ES-I3 (cell line): ENCODE measurements at regions not wholly inside any gene's neighbourhood (a gene's known extent, or its start where the extent isn't known, plus 50 kb on each side); places are given as distances from the start of the nearest gene placed in this dataset.
"Not testable (repeated sequence)": the region's sequence is repeated elsewhere in the genome, so short reads cannot be mapped to it uniquely, and the experiment has no call there.

ENCODE experiments used
- H3K36me3 ChIP-seq: 2 replicates; pipeline ENCODE4 v1.6.1; 2013; ENCODE audit warnings: mild to moderate bottlenecking, low read length, control low read depth, moderate library complexity; ENCODE audit not compliant: insufficient read depth
- H3K4me1 ChIP-seq: 2 replicates; pipeline ENCODE4 v1.6.1; 2013; ENCODE audit warnings: mild to moderate bottlenecking, control low read depth, low read length; ENCODE audit not compliant: insufficient read depth
- H3K9ac ChIP-seq: 2 replicates; pipeline ENCODE4 v1.6.1; 2013; ENCODE audit warnings: low read depth, mild to moderate bottlenecking, low read length, moderate library complexity
- H3K9me3 ChIP-seq: 2 replicates; pipeline ENCODE4 v1.6.1; 2013; ENCODE audit warnings: mild to moderate bottlenecking, low read length, moderate library complexity; ENCODE audit not compliant: control insufficient read depth, insufficient read depth

DNA sequence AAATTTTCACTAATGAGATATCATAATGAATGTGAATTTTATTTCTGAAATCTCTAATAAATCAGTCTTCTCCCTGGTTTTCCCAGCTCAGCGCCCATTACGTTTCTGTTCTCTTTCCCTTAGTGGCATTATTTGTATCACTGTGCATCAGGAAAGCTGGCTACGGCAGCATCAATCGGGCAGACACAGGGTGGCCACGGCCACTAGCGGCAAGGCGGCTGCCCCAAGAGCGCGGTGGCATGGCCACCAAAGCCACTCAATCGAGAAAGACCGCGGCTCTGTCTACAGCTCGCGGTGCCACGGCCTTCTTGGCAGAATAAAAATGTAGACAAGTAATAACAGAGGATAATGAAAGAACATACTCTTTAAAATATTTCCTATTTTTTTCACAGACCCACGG is 168.0 kb downstream of the RPIA start:
- no peaks in the 10 kb centered on the region for H3K36me3 ChIP-seq
- H3K9me3 ChIP-seq, result no peaks in the 10 kb centered on the region
- H3K4me1 ChIP-seq, result peaks cover 16% of the 10 kb centered on the region; the same call in 1 of the 2 replicates
- H3K9ac ChIP-seq, result no peak overlapping the region

DNA sequence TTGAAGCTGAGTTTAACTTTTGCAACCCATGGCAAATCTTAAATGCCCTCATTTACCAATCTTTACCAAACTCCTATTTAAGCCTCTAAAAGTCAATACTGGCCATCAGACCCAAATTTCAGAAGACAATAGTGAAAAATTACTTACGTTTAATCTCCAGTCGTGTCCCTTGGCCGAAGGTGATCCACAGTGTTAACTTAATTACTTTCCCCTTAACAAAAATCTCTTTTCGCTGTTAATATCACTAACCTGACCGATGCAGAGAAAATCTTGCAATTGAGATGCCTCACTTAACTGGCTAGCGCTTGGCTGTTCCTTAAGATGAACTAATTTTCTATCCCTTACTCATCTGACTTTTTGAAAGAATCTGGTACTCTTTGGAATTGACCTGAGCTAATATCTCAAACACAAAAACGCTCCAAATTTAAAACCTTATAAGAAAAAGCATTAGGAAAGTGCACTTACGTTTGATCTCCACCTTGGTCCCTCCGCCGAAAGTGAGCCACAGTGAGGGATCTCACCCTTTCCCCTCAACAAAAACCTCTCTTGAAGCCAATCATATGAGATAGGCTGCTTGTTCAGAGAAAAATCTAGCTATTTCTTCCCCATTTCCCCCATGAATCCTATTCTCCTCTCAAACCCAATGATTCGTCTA is 169.1 kb downstream of the RPIA start:
- no peaks in the 10 kb centered on the region for H3K36me3 ChIP-seq

GRCh38 chr2:88865801-88866371 is 174.4 kb downstream of the RPIA start:
- no peaks in the 10 kb centered on the region for H3K9me3 ChIP-seq
- no peaks in the 10 kb centered on the region for H3K36me3 ChIP-seq
- H3K9ac ChIP-seq, result no peak overlapping the region
- H3K4me1 ChIP-seq, result no peaks in the 10 kb centered on the region

More for the DNA sequence above, 169.1 kb downstream of the RPIA start:
- Histone ChIP-seq H3K9ac (no peak overlapping the region), H3K9me3 (no peaks in the 10 kb centered on the region), H3K4me1 (peaks cover 16% of the 10 kb centered on the region; the same call in 1 of the 2 replicates)

DNA sequence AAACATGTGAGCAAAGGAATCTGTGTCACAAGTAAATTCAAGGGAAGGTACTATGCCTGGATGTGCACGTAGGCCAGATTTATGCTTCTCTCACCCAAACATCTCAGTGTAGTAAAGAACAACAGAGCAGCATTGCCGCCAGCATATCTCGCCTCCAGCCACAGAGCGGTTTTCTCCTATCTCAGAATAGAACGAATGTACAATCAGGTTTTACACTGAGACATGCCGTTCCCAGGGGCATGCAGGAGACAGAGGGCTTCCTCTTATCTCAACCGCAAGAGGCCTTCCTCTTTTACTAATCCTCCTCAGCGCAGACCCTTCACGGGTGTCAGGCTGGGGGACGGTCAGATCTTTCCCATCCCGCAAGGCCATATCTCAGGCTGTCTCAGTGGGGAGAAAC is 175.3 kb downstream of the RPIA start:
- Histone ChIP-seq H3K9me3 (no peaks in the 10 kb centered on the region), H3K9ac (no peak overlapping the region), H3K4me1 (no peaks in the 10 kb centered on the region), H3K36me3 (no peaks in the 10 kb centered on the region)

DNA sequence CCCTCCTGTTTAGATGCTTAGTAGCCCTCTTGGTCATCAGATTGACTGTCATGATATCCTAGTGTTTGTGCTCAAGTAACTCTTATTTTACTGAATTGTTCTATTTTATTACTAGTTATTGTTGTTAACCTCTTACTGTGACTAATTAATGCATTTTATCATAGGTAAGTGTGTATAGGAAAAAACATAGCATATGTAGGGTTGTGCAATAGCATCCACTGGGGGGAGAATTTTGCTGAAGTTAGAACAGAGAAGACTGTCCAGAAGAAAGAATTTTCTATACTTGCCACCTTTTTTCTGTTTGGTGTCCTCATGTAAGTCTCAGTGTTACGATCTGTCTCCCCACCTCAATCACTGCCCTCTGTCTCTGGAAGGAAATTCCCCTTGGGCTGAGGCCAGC is 177.4 kb downstream of the RPIA start:
- Histone ChIP-seq H3K4me1 (no peaks in the 10 kb centered on the region), H3K9ac (no peak overlapping the region), H3K36me3 (no peaks in the 10 kb centered on the region), H3K9me3 (no peaks in the 10 kb centered on the region)

DNA sequence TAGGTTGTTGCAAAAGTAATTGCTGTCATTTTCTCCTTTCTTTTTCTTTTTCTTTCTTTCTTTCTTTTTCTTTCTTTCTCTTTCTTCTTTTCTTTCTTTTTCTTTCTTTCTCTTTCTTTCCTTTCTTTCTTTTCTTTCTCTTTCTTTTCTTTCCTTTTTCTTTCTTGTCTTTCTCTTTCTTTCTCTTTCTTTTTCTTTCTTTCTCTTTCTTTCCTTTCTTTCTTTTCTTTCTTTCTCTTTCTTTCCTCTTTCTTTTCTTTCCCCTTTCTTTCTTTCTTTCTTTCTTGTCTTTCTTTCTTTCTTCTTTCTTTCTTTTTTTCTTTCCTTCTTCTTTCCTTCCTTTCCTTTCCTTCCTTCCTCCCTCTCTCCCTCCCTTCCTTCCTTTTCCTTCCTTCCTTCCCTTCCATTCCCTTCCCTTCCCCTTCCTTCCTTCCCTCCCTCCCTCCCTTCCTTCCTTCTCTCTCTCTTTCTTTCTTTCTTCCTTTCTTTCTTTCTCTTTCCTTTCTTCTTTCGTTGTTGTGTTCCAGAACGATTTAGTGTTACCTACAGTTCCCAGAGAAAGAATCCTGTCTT is 178.9 kb downstream of the RPIA start:
- no peaks in the 10 kb centered on the region for H3K4me1 ChIP-seq
- H3K9me3 ChIP-seq, result no peaks in the 10 kb centered on the region
- H3K9ac ChIP-seq, result no peak overlapping the region
- H3K36me3 ChIP-seq, result no peaks in the 10 kb centered on the region

DNA sequence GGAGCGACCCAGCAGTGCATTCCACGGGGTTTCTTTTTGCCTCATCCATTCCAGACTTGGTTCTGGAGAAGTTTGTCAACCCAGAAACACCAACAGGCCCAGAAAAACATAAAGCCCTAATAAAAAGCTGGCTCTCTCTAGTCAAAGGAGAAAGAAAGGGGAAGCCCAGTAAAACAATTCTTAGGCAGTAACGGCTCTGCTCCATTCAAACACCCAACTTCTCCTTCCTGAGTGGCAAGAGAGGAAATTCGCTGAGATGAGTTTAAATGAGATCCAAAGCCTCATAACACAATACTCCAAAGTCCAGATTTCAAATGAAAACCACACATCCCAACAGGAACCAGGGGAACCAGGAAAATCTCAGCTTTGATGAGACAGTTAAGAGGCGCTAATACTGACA is 179.9 kb downstream of the RPIA start:
- Histone ChIP-seq H3K9ac (no peak overlapping the region), H3K36me3 (no peaks in the 10 kb centered on the region), H3K4me1 (no peaks in the 10 kb centered on the region), H3K9me3 (no peaks in the 10 kb centered on the region)

- Histone ChIP-seq H3K9ac (no peak overlapping the region), H3K9me3 (no peaks in the 10 kb centered on the region), H3K36me3 (no peaks in the 10 kb centered on the region), H3K4me1 (no peaks in the 10 kb centered on the region)
Observed at GRCh38 chr2:88873620-88874019, 182.1 kb downstream of the RPIA start.

DNA sequence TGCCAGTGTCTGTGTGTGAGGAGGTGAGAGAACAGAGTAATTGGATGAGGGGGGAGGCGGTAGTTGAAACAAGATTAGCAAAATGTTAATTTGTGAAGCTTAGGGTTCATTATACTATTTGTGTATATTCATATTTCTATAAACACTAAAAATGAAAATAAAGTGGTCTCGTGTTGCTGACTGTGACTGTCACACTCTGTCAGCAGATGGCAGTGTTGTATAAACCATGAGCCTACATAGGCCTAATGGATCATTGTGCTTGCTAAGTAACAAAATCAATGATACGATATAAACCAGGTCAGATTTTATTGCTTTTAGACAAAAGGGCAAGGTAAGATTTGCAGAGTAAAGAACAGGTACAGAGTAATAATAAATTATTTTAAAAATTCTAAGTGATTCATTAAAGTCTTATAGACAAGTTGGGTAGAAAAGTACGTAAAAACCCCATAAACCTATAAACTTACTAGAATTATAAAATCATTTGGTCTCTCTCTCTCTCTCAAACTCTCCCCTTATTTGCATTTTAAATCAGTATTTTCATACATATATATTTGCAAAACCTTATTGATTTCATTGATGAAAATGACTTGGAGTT is 182.7 kb downstream of the RPIA start:
- Histone ChIP-seq H3K9ac (no peak overlapping the region), H3K36me3 (no peaks in the 10 kb centered on the region), H3K4me1 (no peaks in the 10 kb centered on the region)

DNA sequence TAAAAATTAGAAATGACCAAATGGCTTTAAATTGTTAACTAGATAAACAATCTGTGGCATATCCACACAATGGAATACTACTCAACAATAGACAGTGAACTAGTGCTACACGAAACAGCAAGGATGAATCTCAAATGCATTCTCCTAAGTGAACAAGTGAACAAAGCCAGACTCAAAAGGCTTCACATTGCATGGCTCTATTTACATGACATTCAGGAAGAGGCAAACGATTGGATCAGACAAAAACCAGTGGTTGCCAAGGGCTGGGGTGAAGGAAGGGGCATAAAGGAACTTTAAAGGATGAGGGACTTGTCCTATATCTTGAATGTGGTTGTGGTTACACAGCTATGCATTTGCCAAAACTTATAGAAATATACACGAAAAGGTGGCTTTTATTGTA is 184.3 kb downstream of the RPIA start:
- H3K36me3 ChIP-seq, result no peaks in the 10 kb centered on the region
- H3K4me1 ChIP-seq, result no peaks in the 10 kb centered on the region
- no peaks in the 10 kb centered on the region for H3K9me3 ChIP-seq
- no peak overlapping the region for H3K9ac ChIP-seq

More for the DNA sequence above, 182.7 kb downstream of the RPIA start:
- H3K9me3 ChIP-seq, result no peaks in the 10 kb centered on the region

GRCh38 chr2:88880441-88880953 is 189.0 kb downstream of the RPIA start:
- Histone ChIP-seq H3K9ac (peak overlapping the region; percentile 22; the same call in 1 of the 2 replicates), H3K36me3 (no peaks in the 10 kb centered on the region), H3K4me1 (no peaks in the 10 kb centered on the region)

GRCh38 chr2:88885275-88885674 is 193.8 kb downstream of the RPIA start:
- H3K9me3 ChIP-seq, result no peaks in the 10 kb centered on the region
- no peaks in the 10 kb centered on the region for H3K36me3 ChIP-seq
- H3K4me1 ChIP-seq, result no peaks in the 10 kb centered on the region
- no peak overlapping the region for H3K9ac ChIP-seq

More at GRCh38 chr2:88880441-88880953, 189.0 kb downstream of the RPIA start:
- no peaks in the 10 kb centered on the region for H3K9me3 ChIP-seq

DNA sequence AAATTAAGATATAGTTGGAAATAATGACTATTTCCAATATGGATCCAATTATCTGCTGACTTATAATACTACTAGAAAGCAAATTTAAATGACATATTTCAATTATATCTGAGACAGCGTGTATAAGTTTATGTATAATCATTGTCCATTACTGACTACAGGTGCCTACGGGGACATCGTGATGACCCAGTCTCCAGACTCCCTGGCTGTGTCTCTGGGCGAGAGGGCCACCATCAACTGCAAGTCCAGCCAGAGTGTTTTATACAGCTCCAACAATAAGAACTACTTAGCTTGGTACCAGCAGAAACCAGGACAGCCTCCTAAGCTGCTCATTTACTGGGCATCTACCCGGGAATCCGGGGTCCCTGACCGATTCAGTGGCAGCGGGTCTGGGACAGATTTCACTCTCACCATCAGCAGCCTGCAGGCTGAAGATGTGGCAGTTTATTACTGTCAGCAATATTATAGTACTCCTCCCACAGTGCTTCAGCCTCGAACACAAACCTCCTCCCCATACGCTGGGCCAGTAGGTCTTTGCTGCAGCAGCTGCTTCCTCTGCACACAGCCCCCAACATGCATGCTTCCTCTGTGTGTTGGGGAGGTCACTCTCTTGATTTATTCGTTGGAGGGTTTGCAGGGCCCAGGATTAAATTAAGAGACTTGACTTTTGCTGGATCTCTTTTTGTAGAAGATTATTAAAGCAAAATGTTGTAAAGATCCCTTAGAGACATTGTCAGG is 194.4 kb downstream of the RPIA start:
- no peak overlapping the region for H3K9ac ChIP-seq
- H3K9me3 ChIP-seq, result no peaks in the 10 kb centered on the region
- no peaks in the 10 kb centered on the region for H3K4me1 ChIP-seq
- no peaks in the 10 kb centered on the region for H3K36me3 ChIP-seq

DNA sequence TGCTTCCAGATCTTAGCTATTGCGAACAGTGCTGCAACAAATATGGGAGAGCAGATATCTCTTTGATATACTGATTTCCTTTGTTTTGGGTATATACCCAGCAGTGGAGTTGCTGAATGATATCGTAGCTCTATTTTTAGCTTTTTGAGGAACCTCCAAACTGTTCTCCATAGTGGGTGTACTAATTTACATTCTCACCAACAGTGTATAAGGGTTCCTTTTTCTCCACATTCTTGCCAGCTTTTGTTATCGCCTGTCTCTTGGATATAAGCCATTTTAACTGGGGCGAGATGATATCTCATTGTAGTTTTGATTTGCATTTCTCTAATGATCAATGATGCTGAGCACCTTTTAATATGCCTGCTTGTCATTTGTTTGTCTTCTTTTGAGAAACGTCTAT is 196.0 kb downstream of the RPIA start:
- H3K36me3 ChIP-seq, H3K9ac ChIP-seq, H3K4me1 ChIP-seq, H3K9me3 ChIP-seq: not testable (repeated sequence)
